ENCODE measurements at regions not wholly inside any gene's neighbourhood (a gene's known extent, or its start where the extent isn't known, plus 50 kb on each side); places are given as distances from the start of the nearest gene placed in this dataset.

GRCh38 chr14:99077076-99077843 is 194.7 kb downstream of the BCL11B start:
- ChIA-PET CTCF (no interaction called here), POLR2A (no interaction called here)
- TF ChIP-seq, protein P1, sequence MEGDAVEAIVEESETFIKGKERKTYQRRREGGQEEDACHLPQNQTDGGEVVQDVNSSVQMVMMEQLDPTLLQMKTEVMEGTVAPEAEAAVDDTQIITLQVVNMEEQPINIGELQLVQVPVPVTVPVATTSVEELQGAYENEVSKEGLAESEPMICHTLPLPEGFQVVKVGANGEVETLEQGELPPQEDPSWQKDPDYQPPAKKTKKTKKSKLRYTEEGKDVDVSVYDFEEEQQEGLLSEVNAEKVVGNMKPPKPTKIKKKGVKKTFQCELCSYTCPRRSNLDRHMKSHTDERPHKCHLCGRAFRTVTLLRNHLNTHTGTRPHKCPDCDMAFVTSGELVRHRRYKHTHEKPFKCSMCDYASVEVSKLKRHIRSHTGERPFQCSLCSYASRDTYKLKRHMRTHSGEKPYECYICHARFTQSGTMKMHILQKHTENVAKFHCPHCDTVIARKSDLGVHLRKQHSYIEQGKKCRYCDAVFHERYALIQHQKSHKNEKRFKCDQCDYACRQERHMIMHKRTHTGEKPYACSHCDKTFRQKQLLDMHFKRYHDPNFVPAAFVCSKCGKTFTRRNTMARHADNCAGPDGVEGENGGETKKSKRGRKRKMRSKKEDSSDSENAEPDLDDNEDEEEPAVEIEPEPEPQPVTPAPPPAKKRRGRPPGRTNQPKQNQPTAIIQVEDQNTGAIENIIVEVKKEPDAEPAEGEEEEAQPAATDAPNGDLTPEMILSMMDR (IDR thresholded peaks at IDR 0.05; ENCODE audit: insufficient read depth, low read length, missing control alignments) = no peak
- no peak overlapping the region for H3K4me3 ChIP-seq (ENCODE audit: low read depth, low read length)
- no peak for DNase-seq (ENCODE audit: low read depth, low spot score)

GRCh38 chr14:99077844-99078236 is 194.2 kb downstream of the BCL11B start:
- no peak overlapping the region for H3K4me3 ChIP-seq (ENCODE audit: low read depth, low read length)
- TF ChIP-seq, protein P1 (IDR thresholded peaks at IDR 0.05; ENCODE audit: insufficient read depth, low read length, missing control alignments) = no peak
- DNase-seq (ENCODE audit: low read depth, low spot score) = no peak
- ChIA-PET CTCF (no interaction called here), POLR2A (no interaction called here)

DNA sequence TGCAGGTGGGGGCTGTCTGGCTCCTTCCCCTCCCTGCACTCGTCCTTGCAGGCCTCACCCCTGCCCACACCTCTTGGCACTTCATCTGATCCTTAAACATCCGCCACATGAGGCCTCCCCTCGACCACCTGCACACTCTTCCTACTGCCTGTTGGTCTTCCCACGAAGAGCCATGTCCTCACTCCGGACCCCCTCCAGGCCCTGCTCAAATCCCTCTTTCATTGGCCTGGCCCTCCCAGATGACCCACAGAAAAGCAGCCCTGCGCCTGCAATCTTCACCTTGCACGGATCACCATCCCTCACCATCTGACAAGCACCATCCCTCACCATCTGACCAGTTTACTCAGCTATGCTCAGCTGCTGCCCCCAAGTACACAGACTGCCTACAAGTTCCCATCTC is 193.6 kb downstream of the BCL11B start:
- POLR2A ChIA-PET = no interaction called here
- TF ChIP-seq, protein P1 (IDR thresholded peaks at IDR 0.05; ENCODE audit: insufficient read depth, low read length, missing control alignments) = no peak

DNA sequence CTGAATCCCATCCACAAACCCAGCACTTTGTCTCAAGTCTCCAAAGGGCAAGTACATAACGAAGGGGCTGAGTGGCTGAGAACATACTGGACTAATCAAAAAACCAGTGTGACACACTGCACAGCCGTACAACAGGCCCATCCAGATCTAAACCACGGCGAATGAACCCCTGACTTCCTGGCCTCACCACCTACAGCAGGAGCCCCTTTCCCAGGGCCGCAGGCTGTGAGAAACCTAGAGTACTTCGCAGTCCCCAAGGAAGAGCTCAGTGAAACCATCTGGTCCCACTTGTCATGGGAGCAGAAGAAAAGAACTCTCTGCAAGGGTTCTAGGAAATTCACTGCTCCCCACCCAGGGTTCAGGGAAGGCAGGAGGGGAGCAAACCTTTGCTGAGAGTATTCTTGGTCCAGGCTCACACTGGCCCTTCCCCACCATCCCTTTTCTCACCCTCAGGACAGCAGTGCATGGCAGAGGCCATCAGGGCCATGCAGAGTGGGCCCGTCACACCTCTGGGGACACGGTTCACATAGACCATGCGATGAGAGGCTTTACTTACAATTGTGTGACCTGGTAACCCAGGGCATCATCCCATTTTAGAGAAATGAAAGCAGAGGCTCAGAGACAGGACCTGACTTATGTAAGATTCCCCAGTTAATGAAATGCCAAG is 192.8 kb downstream of the BCL11B start:
- no peak overlapping the region for H3K4me3 ChIP-seq (ENCODE audit: low read depth, low read length)
- DNase-seq (ENCODE audit: low read depth, low spot score) = no peak
- ChIA-PET CTCF (no interaction called here), POLR2A (no interaction called here)
- TF ChIP-seq, protein P1 (IDR thresholded peaks at IDR 0.05; ENCODE audit: insufficient read depth, low read length, missing control alignments) = no peak

More for the DNA sequence above, 193.6 kb downstream of the BCL11B start:
- no peak for DNase-seq (ENCODE audit: low read depth, low spot score)
- no peak overlapping the region for H3K4me3 ChIP-seq (ENCODE audit: low read depth, low read length)
- CTCF ChIA-PET = no interaction called here

DNA sequence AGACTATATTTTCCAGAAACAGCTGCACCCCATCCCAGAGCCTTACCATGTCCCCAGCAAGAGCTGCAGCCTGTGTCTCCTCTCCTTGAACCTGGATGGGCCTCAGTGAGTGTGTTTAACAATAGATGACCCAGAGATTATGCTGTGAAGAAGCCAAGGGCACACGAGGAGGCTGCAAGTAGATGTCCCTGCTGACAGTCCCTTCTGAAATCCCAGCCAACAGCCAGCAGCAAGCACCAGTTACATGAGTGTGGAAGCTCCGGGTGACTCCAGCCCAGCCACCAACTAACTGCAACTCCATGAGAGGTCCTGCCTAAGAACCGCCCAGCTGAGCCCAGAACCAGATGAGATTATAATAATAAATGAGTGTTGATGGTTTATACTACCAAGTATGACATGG is 191.7 kb downstream of the BCL11B start:
- ChIA-PET CTCF (no interaction called here), POLR2A (no interaction called here)
- TF ChIP-seq, protein P1 (IDR thresholded peaks at IDR 0.05; ENCODE audit: insufficient read depth, low read length, missing control alignments) = no peak

GRCh38 chr14:99081156-99081765 is 190.7 kb downstream of the BCL11B start:
- no peak for DNase-seq (ENCODE audit: low read depth, low spot score)
- no peak overlapping the region for H3K4me3 ChIP-seq (ENCODE audit: low read depth, low read length)
- POLR2A ChIA-PET = no interaction called here
- CTCF ChIA-PET = no interaction called here
- TF ChIP-seq, protein P1 (IDR thresholded peaks at IDR 0.05; ENCODE audit: insufficient read depth, low read length, missing control alignments) = no peak

More for the DNA sequence above, 191.7 kb downstream of the BCL11B start:
- H3K4me3 ChIP-seq (ENCODE audit: low read depth, low read length) = no peak overlapping the region
- DNase-seq (ENCODE audit: low read depth, low spot score) = no peak

Data from AG04449 (cell line).